Stomach (tissue), 8 donors: ENCODE measurements at regions not wholly inside any gene's neighbourhood (a gene's known extent, or its start where the extent isn't known, plus 50 kb on each side); places are given as distances from the start of the nearest gene placed in this dataset.

ENCODE experiments used
- DNase-seq, 2 donors: peaks; one replicate each; pipeline versions ENCODE4 v3.0.0 to v3.0.0-alpha.2; 2013 to 2019
- H3K27ac ChIP-seq, 5 donors: fragments of 200-600 bp in 4 of 5; sonication (generic) in 4 of 5; one replicate each; pipeline ENCODE4 v1.5.1; 2013 to 2019; ENCODE audit warnings: mild to moderate bottlenecking in 1 of 5, moderate library complexity in 1 of 5
- H3K27me3 ChIP-seq, 3 donors: fragments of 200-600 bp; sonication (generic); one replicate each; pipeline ENCODE4 v1.5.1; 2017 to 2019; ENCODE audit warnings: mixed run types in 1 of 3
- H3K36me3 ChIP-seq, 4 donors: fragments of 200-600 bp; sonication (generic); 1 replicate in 3 of 4; 2 replicates in 1 of 4; pipeline ENCODE4 v1.5.1; 2016 to 2019
- H3K4me1 ChIP-seq, 4 donors: fragments of 200-600 bp; sonication (generic); one replicate each; pipeline ENCODE4 v1.5.1; 2016 to 2019
- H3K4me3 ChIP-seq, 4 donors: fragments of 200-600 bp; sonication (generic) in 3 of 4; one replicate each; pipeline ENCODE4 v1.5.1; 2016 to 2019; ENCODE audit warnings: mild to moderate bottlenecking in 1 of 4
- H3K9me3 ChIP-seq, 4 donors: fragments of 200-600 bp; sonication (generic); one replicate each; pipeline ENCODE4 v1.5.1; 2016 to 2019
- CTCF ChIP-seq, 7 experiments: fragments of 450-650 bp in 4 of 7; fragments of 200-600 bp in 3 of 7; sonication (generic) in 3 of 7; IDR thresholded peaks; one replicate each; pipeline ENCODE4 v1.5.1; 2016 to 2019; ENCODE audit warnings: antibody characterized with exemption in 7 of 7, control low read depth in 2 of 7, mild to moderate bottlenecking in 1 of 7
- EP300 ChIP-seq: sonication (generic); formaldehyde crosslinking; IDR thresholded peaks from one replicate; pipeline ENCODE4 v1.6.1; 2017; ENCODE audit warnings: antibody characterized with exemption
- POLR2A ChIP-seq, 4 donors: fragments of 450-650 bp; IDR thresholded peaks; one replicate each; pipeline ENCODE4 v1.6.1; 2016; ENCODE audit warnings: antibody characterized with exemption in 4 of 4, control low read depth in 2 of 4, mild to moderate bottlenecking in 1 of 4, moderate library complexity in 1 of 4
- POLR2AphosphoS5 ChIP-seq, 3 donors: sonication (generic); formaldehyde crosslinking; IDR thresholded peaks; one replicate each; pipeline ENCODE4 v1.6.1; 2016; ENCODE audit warnings: antibody characterized with exemption in 3 of 3
- WGBS, 5 donors: extraction: QIAGEN DNeasy Blood & Tissue Kit in 3 of 5; methylation state at CpG; one replicate each; pipeline versions ENCODE4 v1.1.5 to v1.1.7; 2013 to 2018; 5-methylcytosine and 5-hydroxymethylcytosine counted together
- intact Hi-C: fragments of 100-400 bp; cut with DNase I; formaldehyde crosslinking; loops from one replicate; pipeline ENCODE4 v1.15.1; 2023; ENCODE audit warnings: low total_unique reads
- donor health status: healthy with polysubstance abuse.
- donor health status: Bipolar disorder and iron deficiency.
- donor health status: healthy.

DNA sequence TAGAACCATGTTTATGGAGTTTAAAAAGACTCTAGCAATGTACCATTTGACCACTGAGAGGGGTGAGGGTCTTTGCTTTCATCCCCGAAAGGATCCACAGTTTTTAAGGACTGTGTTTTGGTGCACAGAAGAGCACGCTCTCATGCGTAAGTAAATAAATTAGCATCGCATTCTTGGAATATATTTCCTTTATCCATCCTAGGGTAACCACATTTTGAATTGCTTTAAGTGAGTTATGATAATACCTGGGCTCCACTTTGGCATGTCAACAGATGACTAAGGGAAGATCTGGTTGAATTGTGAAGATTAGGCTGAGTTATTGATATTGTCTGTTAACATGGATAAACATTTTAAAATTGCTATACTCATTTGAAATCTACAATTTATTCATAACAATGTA is 89.4 kb upstream of the EDIL3 start:
- no peaks in the 10 kb centered on the region for H3K27me3 ChIP-seq
- no peaks in the 10 kb centered on the region for H3K36me3 ChIP-seq
- no peaks in the 10 kb centered on the region for H3K9me3 ChIP-seq
- no peak overlapping the region for H3K4me3 ChIP-seq
- WGBS, 5 donors = 87 to 94% (median 91%) methylated on average over 4 of the region's 4 CpGs
- H3K27ac ChIP-seq = no peak overlapping the region
- no peak for TF ChIP-seq POLR2A (IDR thresholded peaks at IDR 0.05)
- H3K4me1 ChIP-seq = no peaks in the 10 kb centered on the region
- intact Hi-C loops = no loop called here
- DNase-seq = no peak

DNA sequence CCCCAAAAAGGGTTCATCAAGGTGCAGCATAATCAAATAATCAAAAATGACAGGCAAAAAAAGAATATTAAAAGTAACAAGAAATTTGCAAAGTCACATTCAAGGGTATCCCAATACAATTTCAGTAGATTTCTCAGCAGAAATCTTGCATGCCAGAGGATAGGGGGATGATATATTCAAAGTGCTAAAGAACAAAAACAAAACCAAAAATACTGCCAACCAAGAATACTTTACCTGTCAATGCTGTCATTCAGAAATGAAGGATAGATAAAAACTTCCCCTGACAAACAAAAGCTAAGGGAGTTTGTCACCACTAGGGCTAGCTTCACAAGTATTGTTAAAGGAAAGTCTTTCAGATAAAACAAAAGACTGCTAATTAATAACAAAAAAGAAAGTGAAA is 68.7 kb upstream of the EDIL3 start:
- intact Hi-C loops = no loop called here
- H3K4me3 ChIP-seq = no peak overlapping the region
- TF ChIP-seq EP300 (no peak), POLR2AphosphoS5 (IDR thresholded peaks at IDR 0.05) (no peak), POLR2A (IDR thresholded peaks at IDR 0.05) (no peak), CTCF (IDR thresholded peaks at IDR 0.05) (no peak)
- no peak for DNase-seq
- no peak overlapping the region for H3K27ac ChIP-seq
- H3K27me3 ChIP-seq = no peaks in the 10 kb centered on the region
- no peaks in the 10 kb centered on the region for H3K36me3 ChIP-seq
- H3K4me1 ChIP-seq = no peaks in the 10 kb centered on the region
- H3K9me3 ChIP-seq = peaks cover 0 to 13% (median 3%) of the 10 kb centered on the region in 4 donors

GRCh38 chr5:84450617-84451414 is 66.1 kb upstream of the EDIL3 start:
- DNase-seq = no peak

GRCh38 chr5:84445049-84445685 is 60.5 kb upstream of the EDIL3 start:
- Histone ChIP-seq H3K4me3 (no peak overlapping the region), H3K27ac (no peak overlapping the region), H3K36me3 (no peaks in the 10 kb centered on the region), H3K27me3 (no peaks in the 10 kb centered on the region), H3K4me1 (no peaks in the 10 kb centered on the region), H3K9me3 (no peaks in the 10 kb centered on the region)
- TF ChIP-seq CTCF (IDR thresholded peaks at IDR 0.05) = no peak
- no peak for TF ChIP-seq EP300
- no peak for TF ChIP-seq POLR2A (IDR thresholded peaks at IDR 0.05)
- TF ChIP-seq POLR2AphosphoS5 (IDR thresholded peaks at IDR 0.05) = no peak
- intact Hi-C loops = no loop called here
- 50 to 66% (median 59%) methylated on average over 2 of the region's 2 CpGs for WGBS, 5 donors
- DNase-seq = no peak

More at GRCh38 chr5:84450617-84451414, 66.1 kb upstream of the EDIL3 start:
- WGBS, 5 donors = 81 to 94% (median 91%) methylated on average over 2 of the region's 2 CpGs
- TF ChIP-seq EP300 (no peak), CTCF (IDR thresholded peaks at IDR 0.05) (peak in 1 of 7 experiments; percentile 22)
- H3K36me3 ChIP-seq = no peaks in the 10 kb centered on the region
- intact Hi-C loops = no loop called here
- no peak overlapping the region for H3K4me3 ChIP-seq
- no peaks in the 10 kb centered on the region for H3K27me3 ChIP-seq
- peaks cover 0 to 13% (median 3%) of the 10 kb centered on the region in 4 donors for H3K9me3 ChIP-seq
- no peaks in the 10 kb centered on the region for H3K4me1 ChIP-seq
- no peak overlapping the region for H3K27ac ChIP-seq

- H3K27me3 ChIP-seq = no peaks in the 10 kb centered on the region
- no peak for DNase-seq
- H3K36me3 ChIP-seq = no peaks in the 10 kb centered on the region
- intact Hi-C loops = no loop called here
- no peak overlapping the region for H3K27ac ChIP-seq
- no peaks in the 10 kb centered on the region for H3K4me1 ChIP-seq
- H3K9me3 ChIP-seq = no peaks in the 10 kb centered on the region
- TF ChIP-seq POLR2A (IDR thresholded peaks at IDR 0.05) = no peak
- no peak for TF ChIP-seq CTCF (IDR thresholded peaks at IDR 0.05)
- TF ChIP-seq EP300 = no peak
- no peak for TF ChIP-seq POLR2AphosphoS5 (IDR thresholded peaks at IDR 0.05)
- 86 to 100% (median 93%) methylated on average over 1 of the region's 1 CpG for WGBS, 5 donors
- no peak overlapping the region for H3K4me3 ChIP-seq
Observed at GRCh38 chr5:84438456-84438855, 53.8 kb upstream of the EDIL3 start.
